T1000 (cell line): ENCODE measurements at regions not wholly inside any gene's neighbourhood (a gene's known extent, or its start where the extent isn't known, plus 50 kb on each side); places are given as distances from the start of the nearest gene placed in this dataset.

Experiments used
- DNase-seq: peaks from one replicate; lab custom pipeline; 2025; ENCODE audit warnings: mixed read lengths; lab: John Stamatoyannopoulos, UW

- DNase-seq: no peak
These were observed 857.3 kb upstream of the KCND2 start for GRCh38 chr7:119415682-119416081.

DNA sequence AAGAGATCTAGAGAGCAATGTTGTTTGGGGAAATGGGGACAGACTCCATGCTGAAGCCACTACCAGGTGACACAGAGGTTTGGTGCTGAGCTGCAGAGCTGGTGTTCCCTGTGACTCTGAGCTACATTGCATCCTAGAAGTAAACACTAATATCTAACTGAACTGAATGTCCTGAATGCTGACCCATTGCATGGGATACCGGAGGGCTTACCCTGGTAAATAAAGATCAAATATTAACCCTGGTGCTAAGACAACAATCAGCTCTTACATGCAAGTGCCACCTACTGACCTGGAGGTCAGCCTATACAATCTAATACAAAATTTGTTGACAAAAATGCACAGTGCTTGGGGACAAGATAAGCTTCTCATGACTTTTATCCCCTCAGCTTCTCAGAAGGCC is 851.3 kb upstream of the KCND2 start:
- DNase-seq: no peak

- no peak for DNase-seq
These were observed 836.1 kb upstream of the KCND2 start for GRCh38 chr7:119436882-119437281.

- DNase-seq: no peak
These were observed 834.7 kb upstream of the KCND2 start for GRCh38 chr7:119438315-119438714.

DNA sequence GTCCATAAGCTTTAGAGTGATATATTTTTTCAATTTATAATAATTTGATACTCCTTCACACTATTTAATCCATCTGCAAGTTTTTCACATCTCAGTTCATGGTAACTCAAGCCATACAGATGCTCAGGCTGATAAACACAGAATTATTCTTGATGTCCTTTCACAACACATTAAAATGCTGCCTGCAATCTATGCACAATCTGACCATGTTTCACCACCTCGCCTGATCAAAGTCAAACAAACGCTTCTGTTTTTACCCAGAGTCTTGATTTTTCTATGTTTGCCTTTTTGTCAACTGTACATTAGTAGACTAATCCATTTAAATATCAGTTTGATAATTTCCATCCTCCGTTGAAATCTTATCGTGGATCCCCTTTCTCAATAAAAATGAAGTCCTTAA is 833.8 kb upstream of the KCND2 start:
- DNase-seq: no peak

DNA sequence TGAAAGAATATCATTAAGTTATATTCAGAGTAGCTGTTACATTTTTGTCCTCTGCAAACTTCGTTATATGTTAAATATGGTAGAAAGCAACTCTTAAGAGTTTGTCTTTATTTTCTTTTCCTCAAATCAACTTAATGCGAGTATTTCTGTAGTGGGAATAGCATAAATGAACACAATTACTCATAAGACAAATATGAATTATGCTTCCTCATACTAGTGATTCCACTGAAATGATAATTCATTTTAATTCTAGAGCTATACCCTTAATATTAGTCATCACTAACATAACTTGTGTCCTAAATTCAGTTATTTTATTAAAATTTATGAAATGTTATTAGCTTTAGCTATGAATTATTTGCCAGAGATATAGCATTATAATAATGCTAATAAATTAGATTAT is 820.6 kb upstream of the KCND2 start:
- DNase-seq: no peak

DNA sequence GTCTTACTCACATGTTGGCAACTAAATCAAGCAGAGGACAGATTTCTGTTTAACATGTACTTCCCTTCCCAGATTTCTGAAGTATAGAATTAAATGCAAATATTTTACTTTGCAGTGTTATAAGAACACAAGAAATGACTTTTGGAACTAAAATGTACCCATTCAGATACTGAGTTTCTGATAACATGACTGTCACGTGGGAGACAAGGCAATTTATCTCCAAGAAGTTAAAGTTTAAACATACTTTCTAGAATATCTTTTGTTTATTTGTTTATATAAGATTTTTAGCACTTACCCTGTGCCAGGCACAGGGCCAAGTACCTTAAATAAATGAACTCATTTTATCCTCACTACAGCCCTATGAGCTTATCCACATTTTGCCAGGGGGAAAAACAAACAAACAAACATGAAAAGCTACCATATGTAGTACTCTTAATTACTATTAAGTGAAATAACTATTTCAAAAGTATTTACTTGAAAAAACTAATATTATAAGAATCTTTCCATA is 807.1 kb upstream of the KCND2 start:
- no peak for DNase-seq

DNA sequence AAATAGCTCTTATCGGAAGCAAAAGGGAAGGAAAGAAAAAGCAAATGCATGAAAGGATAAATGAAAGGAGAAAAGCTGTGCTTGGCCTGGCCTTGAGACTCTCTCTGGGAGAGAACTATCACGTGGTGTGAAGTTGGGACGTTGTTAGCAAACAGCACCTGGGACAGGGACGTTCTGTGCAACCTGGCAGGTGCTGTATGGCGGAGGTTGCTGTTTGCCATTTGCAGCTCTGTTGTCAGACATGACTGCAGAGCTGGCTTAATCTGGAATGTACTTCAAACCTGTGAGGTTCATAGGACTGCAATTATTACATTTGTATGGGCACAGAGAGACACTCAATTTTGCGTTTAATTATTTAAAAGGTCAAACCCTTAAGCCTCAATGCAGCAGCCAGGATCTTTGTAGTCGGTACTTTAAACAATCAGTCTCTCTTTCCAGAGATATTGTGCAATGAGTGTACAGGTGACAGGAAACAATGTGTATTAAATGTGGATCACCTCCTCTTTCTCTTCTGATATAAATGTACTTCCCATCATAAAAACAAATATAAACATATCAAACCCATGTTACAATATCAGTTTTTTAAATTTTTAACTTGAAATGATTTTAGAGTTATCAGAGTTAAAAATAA is 800.5 kb upstream of the KCND2 start:
- no peak for DNase-seq

GRCh38 chr7:119482209-119482608 is 790.8 kb upstream of the KCND2 start:
- no peak for DNase-seq

GRCh38 chr7:119482671-119483070 is 790.3 kb upstream of the KCND2 start:
- DNase-seq: no peak

- no peak for DNase-seq
These were observed 789.6 kb upstream of the KCND2 start for GRCh38 chr7:119483364-119483763.

- DNase-seq: no peak
These were observed 758.6 kb upstream of the KCND2 start for GRCh38 chr7:119514326-119514725.

- no peak for DNase-seq
These were observed 757.8 kb upstream of the KCND2 start for GRCh38 chr7:119515214-119515613.

DNA sequence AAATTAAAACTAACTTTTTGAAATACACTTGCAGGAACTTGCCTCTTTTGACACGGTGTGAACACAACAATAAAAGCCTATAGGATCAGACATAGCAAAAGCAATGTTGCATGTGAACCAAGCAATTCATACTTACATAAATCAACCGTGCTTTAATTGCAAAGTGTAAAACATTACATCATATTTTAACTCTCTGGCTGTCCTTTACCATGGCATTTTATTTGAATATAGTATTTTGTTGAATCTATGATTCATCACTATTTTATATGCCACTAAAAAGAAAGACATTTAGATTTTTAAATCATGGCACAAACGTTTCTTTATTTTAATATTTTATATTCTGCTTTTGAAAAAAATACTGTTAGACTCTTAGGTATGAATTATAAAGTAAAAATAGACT is 757.0 kb upstream of the KCND2 start:
- DNase-seq: no peak

DNA sequence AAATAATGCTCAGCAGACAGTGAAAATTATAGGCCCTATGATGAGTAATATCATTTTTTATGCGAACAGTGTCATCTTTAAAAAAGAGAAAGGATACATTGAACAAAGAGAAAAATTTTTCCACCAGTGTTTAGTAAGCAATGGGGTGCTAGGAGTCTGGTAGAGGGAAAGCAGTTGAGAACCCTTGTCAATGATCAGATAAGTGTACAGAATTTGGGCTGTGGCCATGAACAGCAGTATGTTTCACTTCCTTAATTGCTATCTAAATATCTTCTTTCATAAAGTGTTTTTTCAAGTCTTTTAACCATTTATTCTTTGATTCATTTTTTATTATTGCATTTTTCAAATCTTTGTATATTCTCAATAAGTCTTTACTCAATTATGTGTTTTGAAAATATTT is 750.7 kb upstream of the KCND2 start:
- DNase-seq: no peak

- no peak for DNase-seq
These were observed 750.3 kb upstream of the KCND2 start for GRCh38 chr7:119522698-119523097.

DNA sequence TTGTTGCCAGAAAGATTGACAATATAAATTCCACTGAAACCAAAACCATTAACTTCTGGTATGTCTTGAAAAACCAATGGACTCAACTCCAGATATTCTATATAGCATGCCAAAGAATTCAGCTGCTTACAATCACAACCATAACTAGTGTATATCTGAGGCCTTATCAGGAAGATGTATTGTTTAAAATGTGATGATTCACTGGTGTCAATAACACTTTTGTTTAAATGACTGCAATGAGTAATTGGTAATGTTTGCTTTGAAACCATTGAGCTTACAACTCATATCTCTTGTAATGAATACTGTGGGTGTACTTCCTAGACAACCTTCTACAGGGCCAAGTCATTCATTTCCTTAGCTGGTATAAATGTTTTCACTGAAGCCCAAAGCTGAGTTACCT is 727.9 kb upstream of the KCND2 start:
- DNase-seq: no peak

DNA sequence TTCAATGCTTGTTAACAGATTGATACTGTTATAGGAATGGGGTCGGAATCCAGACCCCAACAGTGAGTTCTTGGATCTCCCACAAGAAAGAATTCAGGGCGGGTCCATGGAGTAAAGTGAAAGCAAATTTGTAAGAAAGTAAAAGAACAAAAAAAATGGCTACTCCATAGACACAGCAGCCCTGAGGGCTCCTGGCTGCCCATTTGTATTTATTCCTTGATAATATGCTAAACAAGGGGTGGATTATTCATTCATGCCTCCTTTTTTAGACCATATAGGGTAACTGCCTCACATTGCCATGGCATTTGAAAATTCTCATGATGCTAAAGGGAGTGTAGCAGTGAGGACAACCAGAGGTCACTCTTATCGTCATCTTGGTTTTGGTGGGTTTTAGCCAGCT is 717.2 kb upstream of the KCND2 start:
- DNase-seq: no peak

DNA sequence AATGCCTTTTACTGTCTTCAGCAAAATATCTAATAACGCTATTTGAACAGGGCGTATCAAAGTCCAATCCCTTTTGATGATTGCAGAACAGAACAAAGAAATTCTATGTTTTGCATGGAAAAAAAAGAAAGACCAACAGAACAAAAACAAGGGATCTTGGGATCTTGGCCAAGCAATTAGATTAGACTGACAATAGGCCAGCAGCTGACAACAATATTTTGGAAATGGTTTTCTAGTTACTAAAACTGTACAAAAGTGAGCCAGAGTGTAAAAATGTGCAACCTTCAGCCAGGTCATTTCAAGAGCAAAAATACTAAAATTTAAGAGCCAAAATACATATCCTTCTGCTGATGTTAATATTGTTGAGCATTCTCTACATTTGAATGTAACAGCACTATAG is 716.5 kb upstream of the KCND2 start:
- DNase-seq: no peak

DNA sequence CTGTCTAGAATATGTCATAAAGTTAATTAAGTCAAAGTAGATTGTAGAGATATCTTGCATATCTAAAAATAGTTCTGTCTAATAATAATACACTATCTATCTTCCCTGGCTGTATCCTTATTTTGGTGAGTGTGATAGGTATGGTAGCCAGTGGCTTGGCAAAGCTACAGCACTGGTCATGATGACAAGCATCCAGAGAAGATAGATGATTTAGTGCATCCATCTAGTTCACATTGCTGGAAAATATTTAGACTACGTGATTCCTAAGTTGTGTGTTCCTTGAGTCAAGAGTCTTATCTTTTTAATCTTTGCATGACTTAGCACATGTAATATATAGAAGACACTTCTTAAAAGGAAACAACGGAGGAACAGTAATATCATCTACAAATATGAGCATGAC is 711.2 kb upstream of the KCND2 start:
- no peak for DNase-seq

DNA sequence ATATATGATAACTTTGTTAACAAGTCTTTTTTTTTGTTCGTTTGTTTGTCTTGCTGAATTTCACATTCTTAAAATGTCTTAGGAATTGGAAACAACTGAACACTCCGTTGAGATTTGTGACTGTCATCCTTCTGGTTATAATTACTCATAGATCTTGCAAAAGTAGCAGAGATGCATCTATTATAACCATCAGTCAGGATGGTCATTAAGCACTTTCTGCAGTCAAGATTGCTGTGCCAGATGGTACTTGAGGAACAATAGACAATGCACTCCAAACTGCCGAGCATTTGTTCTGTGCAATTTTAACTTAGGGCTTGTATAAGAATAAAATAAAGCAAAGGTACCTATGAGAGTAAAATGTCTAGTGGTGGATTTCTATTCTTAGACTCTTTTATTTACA is 710.1 kb upstream of the KCND2 start:
- no peak for DNase-seq

GRCh38 chr7:119571666-119572065 is 701.3 kb upstream of the KCND2 start:
- no peak for DNase-seq

DNA sequence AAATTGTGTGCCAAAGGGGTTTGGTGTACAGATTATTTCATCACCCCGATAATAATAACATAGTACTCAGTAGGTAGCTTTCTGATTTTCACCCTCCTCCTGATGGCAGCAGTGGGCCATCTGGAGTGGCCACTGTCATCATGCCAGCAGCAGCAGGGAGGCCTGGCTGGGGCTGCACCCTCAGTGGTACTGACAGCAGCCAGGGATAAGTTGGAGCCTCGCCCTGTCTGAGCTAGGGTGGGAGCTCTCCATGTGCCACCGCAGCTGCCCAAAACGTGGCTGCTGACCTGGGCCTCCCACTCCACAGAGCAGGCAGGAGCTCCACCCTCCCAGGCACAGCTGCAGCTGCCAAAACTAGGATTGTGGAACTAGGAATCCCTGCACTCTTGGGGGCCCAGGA is 700.8 kb upstream of the KCND2 start:
- DNase-seq: no peak

DNA sequence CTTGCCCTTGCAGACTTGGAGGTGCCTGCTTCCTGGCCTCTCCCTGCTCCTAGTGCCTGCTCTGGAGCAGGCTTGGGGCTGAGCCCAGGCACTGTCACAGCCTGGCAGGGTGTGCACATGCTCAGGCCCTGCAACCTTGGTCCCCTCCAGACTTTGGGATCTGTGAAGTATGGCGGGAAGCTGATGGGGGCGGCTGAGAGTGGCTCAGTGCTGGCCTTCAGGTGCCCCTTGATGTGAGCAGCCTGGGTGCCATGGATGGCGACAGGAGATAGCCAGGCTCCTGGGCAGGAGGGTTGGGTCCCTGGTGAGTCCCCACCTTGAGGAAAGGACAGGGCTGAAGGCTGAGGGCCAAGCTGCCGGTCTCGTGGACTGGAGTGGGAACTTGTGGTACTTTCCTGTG is 700.4 kb upstream of the KCND2 start:
- no peak for DNase-seq

DNA sequence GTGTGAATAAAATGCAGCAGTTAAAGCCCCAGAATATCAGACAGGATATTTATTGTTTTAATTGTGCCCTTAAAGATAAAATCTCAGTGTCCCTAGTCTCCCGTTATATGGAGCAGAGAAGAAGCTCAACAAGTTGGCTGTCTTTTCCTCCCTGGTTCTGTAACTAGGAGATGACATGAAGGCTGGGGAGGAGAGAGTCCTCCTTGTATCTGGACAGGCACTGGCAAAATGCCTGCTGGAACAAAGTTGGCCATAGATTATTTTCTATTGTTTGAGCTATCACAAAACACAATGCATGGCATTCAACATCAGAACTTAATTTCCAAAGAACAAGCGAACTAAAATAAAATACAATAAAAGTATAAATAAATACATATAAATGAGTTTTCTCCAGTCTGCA is 694.9 kb upstream of the KCND2 start:
- DNase-seq: no peak
